Sigmoid colon (tissue), 6 donors: ENCODE measurements at regions not wholly inside any gene's neighbourhood (a gene's known extent, or its start where the extent isn't known, plus 50 kb on each side); places are given as distances from the start of the nearest gene placed in this dataset.
A peak's percentile ranks its signal among the peaks of the same experiment; 100 is the strongest.

Experiments used
- DNase-seq: peaks from one replicate; pipeline ENCODE4 v3.0.0-alpha.2; 2019
- H3K27ac ChIP-seq, 4 donors: fragments of 200-600 bp; sonication (generic); one replicate each; pipeline ENCODE4 v1.5.1; 2016 to 2019; ENCODE audit warnings: mild to moderate bottlenecking in 1 of 4
- H3K27me3 ChIP-seq, 3 donors: fragments of 200-600 bp; sonication (generic); one replicate each; pipeline ENCODE4 v1.5.1; 2019; ENCODE audit warnings: mild to moderate bottlenecking in 1 of 3
- H3K36me3 ChIP-seq, 4 donors: fragments of 200-600 bp; sonication (generic); one replicate each; pipeline ENCODE4 v1.5.1; 2016 to 2019
- H3K4me1 ChIP-seq, 4 donors: fragments of 200-600 bp; sonication (generic); one replicate each; pipeline ENCODE4 v1.5.1; 2017 to 2019
- H3K4me3 ChIP-seq, 4 donors: fragments of 200-600 bp; sonication (generic); one replicate each; pipeline ENCODE4 v1.5.1; 2017 to 2019; ENCODE audit warnings: mild to moderate bottlenecking in 2 of 4, moderate library complexity in 1 of 4
- H3K9me3 ChIP-seq, 4 donors: fragments of 200-600 bp in 3 of 4; sonication (generic) in 3 of 4; one replicate each; pipeline versions ENCODE4 v1.5.1 to v1.6.1; 2013 to 2019
- EP300 ChIP-seq, 4 donors: sonication (generic); formaldehyde crosslinking; IDR thresholded peaks; one replicate each; pipeline ENCODE4 v1.6.1; 2017; ENCODE audit warnings: antibody characterized with exemption in 4 of 4
- POLR2A ChIP-seq, 2 donors: fragments of 450-650 bp; IDR thresholded peaks; one replicate each; pipeline ENCODE4 v1.6.1; 2016; ENCODE audit warnings: antibody characterized with exemption in 2 of 2, mild to moderate bottlenecking in 2 of 2, moderate library complexity in 2 of 2
- POLR2AphosphoS5 ChIP-seq, 4 donors: sonication (generic); formaldehyde crosslinking; IDR thresholded peaks; one replicate each; pipeline ENCODE4 v1.6.1; 2017; ENCODE audit warnings: antibody characterized with exemption in 4 of 4
- WGBS, 2 donors: extraction: QIAGEN DNeasy Blood & Tissue Kit; methylation state at CpG; one replicate each; pipeline ENCODE4 v1.1.7; 2013; 5-methylcytosine and 5-hydroxymethylcytosine counted together
- intact Hi-C: fragments of 100-400 bp; cut with DNase I; formaldehyde crosslinking; loops from one replicate; pipeline ENCODE4 v1.15.1; 2023
- TF ChIP-seq, protein P1 (sequence below), 4 experiments: fragments of 450-650 bp in 3 of 4; fragments of 200-600 bp in 1 of 4; IDR thresholded peaks; one replicate each; pipeline ENCODE4 v1.5.1; 2016 to 2019; ENCODE audit warnings: antibody characterized with exemption in 4 of 4, mild to moderate bottlenecking in 3 of 4, moderate library complexity in 2 of 4
- donor health status: healthy with polysubstance abuse.
- donor health status: healthy.

DNA sequence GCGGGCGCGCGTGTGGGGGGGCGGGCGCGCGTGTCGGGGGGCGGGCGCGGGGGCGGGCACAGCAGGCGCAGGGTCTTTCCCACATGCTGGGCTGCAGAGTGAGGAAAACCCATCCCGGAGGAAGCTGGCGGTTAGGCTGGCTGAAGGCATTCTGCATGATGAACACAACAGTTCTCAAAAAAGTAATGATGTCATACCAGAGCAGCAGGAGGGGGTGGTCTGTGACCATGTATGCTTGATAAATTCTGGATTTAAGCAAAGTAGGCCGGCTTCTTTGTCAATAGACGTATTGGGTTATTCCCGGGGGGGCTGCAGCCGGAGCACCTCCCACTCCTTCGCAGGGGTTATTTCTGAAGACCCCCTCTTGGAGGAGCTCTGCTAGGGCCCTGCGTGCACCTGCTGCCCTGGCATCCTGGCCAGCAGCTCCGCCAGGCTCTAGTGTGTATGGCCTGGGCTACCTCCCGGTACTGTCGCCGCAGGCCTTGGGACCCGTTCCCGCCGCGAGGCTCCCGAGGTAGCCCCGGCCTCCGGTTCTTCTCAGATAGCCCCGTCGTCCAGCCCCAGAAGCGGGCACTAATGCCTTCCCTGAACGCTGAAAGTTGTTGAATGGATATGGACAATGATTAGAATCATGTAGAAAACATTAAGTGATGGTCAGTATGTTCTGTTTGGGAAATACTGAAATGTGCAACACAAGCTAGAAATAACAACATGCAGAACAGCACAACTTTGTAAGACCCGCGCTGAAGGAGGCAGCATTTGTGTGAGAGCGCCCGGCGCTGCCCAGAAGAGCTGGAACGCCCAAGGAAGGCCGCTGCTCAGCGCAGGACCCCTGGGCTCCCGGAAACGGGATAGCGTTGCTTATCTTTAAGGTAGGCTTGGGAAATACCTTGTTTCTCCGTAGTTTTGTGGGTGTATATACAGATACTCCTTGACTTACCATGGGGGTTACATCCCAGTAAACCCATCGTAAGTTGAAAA lies 101.4 kb upstream of the RAB6C start:
- H3K27ac ChIP-seq = peak overlapping the region; percentile 75 to 91 (median 84)

DNA sequence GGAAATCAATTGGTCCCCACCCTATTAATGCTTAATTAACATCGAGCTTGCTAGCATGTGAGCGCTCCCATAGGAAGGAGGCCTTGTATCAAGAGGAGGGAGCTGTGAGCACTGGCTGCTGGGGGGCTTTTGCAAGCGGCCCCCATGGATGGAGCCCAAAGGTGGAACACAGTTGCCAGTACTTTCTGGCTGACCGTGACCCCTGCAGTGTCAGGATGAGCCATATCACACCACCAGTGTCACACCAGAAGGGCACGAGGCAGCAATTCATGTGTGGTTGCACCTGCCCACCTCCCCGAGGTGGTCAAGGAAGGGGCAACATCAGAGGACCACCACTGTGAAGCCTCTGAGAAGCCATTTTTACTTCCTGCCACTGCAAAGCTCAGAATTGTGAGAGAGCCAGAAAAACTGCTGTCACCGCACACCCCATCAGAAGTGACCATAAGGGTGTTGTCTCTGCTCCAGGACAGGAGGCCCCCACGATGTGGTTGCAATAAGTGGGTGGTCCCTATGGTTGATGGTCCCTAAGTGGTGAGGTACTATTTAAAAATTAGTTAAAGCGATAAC lies 99.8 kb upstream of the RAB6C start:
- Histone ChIP-seq H3K4me1 (peaks cover 0 to 16% (median 10%) of the 10 kb centered on the region in 4 donors), H3K27ac (no peak overlapping the region), H3K36me3 (no peaks in the 10 kb centered on the region), H3K9me3 (no peaks in the 10 kb centered on the region), H3K27me3 (no peaks in the 10 kb centered on the region), H3K4me3 (no peak overlapping the region)
- intact Hi-C loops = loop anchor here (5.0 to 10.0 kb wide), 3 partner anchors 303 to 1555 kb away; partner anchors contain the start of genes IMP4, MZT2B and SMPD4
- 87 to 93% methylated on average over 9 of the region's 9 CpGs for WGBS, 2 donors
- DNase-seq = no peak
- TF ChIP-seq, protein P1, sequence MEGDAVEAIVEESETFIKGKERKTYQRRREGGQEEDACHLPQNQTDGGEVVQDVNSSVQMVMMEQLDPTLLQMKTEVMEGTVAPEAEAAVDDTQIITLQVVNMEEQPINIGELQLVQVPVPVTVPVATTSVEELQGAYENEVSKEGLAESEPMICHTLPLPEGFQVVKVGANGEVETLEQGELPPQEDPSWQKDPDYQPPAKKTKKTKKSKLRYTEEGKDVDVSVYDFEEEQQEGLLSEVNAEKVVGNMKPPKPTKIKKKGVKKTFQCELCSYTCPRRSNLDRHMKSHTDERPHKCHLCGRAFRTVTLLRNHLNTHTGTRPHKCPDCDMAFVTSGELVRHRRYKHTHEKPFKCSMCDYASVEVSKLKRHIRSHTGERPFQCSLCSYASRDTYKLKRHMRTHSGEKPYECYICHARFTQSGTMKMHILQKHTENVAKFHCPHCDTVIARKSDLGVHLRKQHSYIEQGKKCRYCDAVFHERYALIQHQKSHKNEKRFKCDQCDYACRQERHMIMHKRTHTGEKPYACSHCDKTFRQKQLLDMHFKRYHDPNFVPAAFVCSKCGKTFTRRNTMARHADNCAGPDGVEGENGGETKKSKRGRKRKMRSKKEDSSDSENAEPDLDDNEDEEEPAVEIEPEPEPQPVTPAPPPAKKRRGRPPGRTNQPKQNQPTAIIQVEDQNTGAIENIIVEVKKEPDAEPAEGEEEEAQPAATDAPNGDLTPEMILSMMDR (IDR thresholded peaks at IDR 0.05) = no peak
- TF ChIP-seq POLR2A (IDR thresholded peaks at IDR 0.05) = no peak
- TF ChIP-seq POLR2AphosphoS5 (IDR thresholded peaks at IDR 0.05) = no peak
- no peak for TF ChIP-seq EP300 (IDR thresholded peaks at IDR 0.05)

More for the DNA sequence above, 101.4 kb upstream of the RAB6C start:
- H3K36me3 ChIP-seq = no peaks in the 10 kb centered on the region
- WGBS, 2 donors = 33 to 35% methylated on average over 50 of the region's 50 CpGs
- H3K27me3 ChIP-seq = no peaks in the 10 kb centered on the region
- intact Hi-C loops = loop anchor here (5.0 to 10.0 kb wide), 3 partner anchors 304 to 1553 kb away; partner anchors contain the start of genes IMP4, MZT2B and SMPD4
- no peaks in the 10 kb centered on the region for H3K9me3 ChIP-seq
- H3K4me1 ChIP-seq = peaks cover 0 to 16% (median 10%) of the 10 kb centered on the region in 4 donors
- H3K4me3 ChIP-seq = peak overlapping the region; percentile 36 to 77 (median 70)
- DNase-seq = peak; percentile 75
- TF ChIP-seq POLR2AphosphoS5 (IDR thresholded peaks at IDR 0.05) = no peak
- TF ChIP-seq, protein P1 (IDR thresholded peaks at IDR 0.05) = no peak
- TF ChIP-seq POLR2A (IDR thresholded peaks at IDR 0.05) = no peak
- TF ChIP-seq EP300 (IDR thresholded peaks at IDR 0.05) = no peak

DNA sequence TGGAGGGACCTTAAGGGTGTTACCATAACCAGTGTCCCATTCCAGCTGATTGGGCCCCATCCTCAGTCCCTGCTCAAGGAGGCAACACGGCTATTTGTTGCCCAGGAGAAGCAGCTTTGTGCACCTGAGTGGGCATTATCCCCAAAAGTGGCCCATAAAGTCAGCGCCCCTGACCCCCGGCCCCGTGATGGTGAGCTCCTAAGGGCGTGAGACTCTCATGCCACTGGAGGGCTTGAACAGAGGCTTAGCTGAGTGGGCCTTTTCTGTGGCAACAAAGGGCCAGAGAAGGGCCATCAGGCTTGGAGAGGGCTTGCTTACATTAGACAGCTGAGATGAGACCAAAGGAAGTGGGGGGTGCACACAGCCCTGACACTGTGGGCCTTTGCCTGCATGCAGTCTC lies 99.2 kb upstream of the RAB6C start:
- intact Hi-C loops = no loop called here
- DNase-seq = no peak
- Histone ChIP-seq H3K27me3 (no peaks in the 10 kb centered on the region), H3K36me3 (no peaks in the 10 kb centered on the region), H3K27ac (no peak overlapping the region), H3K4me1 (peaks cover 0 to 16% (median 10%) of the 10 kb centered on the region in 4 donors), H3K9me3 (no peaks in the 10 kb centered on the region), H3K4me3 (no peak overlapping the region)
- no peak for TF ChIP-seq EP300 (IDR thresholded peaks at IDR 0.05)
- TF ChIP-seq, protein P1 (IDR thresholded peaks at IDR 0.05) = no peak
- WGBS, 2 donors = 94 to 95% methylated on average over 5 of the region's 5 CpGs

DNA sequence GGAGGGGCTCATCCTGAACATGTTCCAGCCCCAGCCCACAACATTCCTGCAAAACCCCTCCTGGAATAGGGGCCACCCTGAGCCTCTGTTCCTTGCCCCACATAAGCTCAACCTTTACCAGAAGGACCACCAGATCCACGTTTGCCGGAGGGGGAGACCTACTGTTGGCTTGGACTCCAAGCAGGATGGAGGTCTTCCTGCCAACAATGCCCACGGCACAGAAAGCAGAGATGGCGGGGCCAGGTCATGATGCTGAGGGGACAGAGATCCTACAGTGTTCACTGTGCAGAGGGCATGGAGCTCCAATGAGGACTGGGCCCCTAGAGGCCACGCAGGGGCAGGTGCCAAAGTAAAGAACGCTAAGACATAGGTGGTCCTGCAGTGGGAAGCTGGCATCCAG lies 98.5 kb upstream of the RAB6C start:
- intact Hi-C loops = no loop called here
- Histone ChIP-seq H3K4me1 (peaks cover 0 to 16% (median 10%) of the 10 kb centered on the region in 4 donors), H3K27me3 (no peaks in the 10 kb centered on the region), H3K4me3 (no peak overlapping the region), H3K36me3 (no peaks in the 10 kb centered on the region), H3K9me3 (no peaks in the 10 kb centered on the region), H3K27ac (no peak overlapping the region)
- WGBS, 2 donors = 90 to 91% methylated on average over 6 of the region's 6 CpGs
- TF ChIP-seq, protein P1 (IDR thresholded peaks at IDR 0.05) = no peak
- TF ChIP-seq POLR2AphosphoS5 (IDR thresholded peaks at IDR 0.05) (no peak), POLR2A (IDR thresholded peaks at IDR 0.05) (no peak), EP300 (IDR thresholded peaks at IDR 0.05) (no peak)
- DNase-seq = no peak
